Skin of body (tissue), 1 donor: ENCODE measurements at regions not wholly inside any gene's neighbourhood (a gene's known extent, or its start where the extent isn't known, plus 50 kb on each side); places are given as distances from the start of the nearest gene placed in this dataset.

Experiments used
- DNase-seq: peaks from one replicate; lab custom pipeline; 2025; lab: John Stamatoyannopoulos, UW

DNA sequence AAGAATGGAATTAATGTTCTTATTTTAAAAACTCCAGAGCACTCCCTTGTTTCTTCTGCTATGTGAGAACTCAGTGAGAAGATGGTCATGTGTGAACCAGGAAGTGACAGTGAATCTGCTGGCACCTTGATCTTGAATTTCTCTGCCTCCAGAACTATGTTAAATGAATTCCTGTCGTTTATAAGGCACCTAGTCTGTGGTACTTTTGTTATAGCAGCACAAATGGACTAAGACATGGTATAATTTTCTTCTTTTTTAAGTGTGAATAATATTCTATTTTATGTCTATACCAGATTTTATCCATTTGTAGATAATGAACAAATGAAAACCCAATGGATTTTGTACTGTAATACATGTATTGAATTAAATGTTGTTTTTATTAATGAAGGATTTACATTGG lies 601.9 kb upstream of the REG3G start:
- no peak for DNase-seq

GRCh38 chr2:78427170-78427569 lies 598.3 kb upstream of the REG3G start:
- no peak for DNase-seq

DNA sequence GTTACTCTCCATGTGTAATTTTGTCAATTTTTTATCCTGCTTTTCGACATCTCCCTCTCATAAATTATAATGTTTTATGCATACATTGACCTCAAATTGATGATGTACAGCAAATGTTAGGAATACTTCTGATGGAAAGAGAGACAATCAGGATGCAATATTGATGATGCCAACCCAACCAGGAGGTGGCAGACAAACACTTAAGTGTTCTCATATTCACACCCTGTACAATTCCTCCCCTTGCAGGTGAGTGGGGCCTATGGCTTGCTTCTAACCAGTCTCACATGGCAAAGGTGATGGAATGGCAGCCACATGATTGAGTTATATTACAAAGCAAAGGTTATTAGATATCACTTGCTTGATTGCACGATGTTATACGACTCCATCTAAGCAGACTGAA lies 594.3 kb upstream of the REG3G start:
- DNase-seq, result no peak

- no peak for DNase-seq
Observed at GRCh38 chr2:78439122-78439521, 586.4 kb upstream of the REG3G start.

DNA sequence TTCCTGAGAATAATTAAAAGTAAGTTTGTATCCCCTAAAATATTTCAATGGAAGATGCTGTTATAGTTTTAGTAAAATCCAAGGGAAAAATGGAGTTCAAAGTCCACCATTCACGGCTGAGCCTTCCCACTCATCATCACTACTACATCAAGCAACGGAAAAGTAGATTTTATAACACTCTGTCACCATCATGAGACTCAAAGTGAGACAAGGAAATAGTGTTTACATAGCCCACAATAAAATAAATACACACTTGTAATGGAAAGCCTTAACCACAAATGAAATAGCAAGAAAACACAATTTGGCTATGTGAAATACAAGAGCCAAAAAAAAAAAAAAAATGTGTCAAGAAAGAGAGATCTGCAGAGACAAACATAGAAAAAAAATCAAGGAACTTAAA lies 569.9 kb upstream of the REG3G start:
- no peak for DNase-seq

DNA sequence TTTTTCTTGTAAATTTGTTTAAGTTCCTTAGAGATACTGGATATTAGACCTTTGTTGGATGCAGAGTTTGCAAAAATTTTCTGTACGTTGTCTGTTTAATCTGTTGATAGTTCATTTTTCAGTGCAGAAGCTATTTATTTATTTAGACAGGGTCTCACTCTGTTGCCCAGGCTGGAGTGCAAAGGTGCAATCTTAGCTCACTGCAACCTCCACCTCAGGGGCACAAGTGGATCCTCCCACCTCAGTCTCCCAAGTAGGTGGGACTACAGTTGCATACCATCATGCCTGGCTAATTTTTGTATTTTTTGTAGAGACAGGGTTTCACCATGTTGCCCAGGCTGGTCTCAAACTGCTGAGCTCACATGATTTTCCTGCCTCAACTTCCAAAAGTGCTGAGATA lies 568.2 kb upstream of the REG3G start:
- no peak for DNase-seq

GRCh38 chr2:78465707-78466106 lies 559.8 kb upstream of the REG3G start:
- no peak for DNase-seq

DNA sequence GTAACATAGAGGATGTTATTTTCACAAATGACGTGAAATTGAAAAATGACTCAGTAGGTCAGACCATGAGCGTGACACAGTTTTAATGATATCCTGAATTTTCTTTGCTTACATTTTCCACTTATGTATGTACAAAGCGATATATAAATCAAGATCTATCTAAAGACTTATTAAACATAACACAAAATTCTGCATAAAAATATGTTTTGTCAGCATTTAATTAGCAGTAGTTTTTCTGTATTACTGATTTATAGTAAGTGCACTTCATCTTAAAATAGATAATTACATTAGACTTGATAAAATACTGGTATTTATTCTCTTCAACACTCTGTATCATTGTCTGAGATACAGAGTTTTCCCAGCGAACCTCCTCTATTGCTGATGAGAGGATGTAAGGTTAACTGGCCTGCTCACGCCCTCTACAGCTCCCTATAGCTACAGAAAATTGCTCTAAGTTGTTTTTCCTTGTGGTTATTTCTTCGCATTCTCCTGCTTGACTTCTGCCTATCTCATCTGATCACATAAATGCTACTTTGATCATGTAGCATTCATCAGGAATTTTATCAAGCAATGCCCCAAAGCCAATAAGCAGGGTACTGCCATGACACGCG lies 548.8 kb upstream of the REG3G start:
- no peak for DNase-seq

DNA sequence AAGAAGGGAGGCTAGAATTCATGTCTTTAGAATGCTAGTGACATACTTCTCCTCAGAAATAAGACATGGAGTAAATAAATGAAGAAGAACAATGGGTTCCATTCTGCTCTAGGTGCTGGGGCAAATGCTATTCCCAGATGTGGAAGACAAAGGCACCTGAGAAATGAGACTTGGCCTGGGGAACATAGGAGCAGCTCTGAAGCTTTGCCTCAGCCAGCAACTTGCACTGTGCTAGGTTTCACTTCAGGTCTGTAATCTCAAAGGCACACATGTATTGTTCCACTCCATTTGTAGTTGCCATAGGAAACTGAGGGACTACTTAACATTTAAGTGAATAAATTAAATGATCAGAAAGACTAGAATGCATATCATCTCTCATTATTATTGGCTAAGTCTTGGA lies 538.9 kb upstream of the REG3G start:
- no peak for DNase-seq

DNA sequence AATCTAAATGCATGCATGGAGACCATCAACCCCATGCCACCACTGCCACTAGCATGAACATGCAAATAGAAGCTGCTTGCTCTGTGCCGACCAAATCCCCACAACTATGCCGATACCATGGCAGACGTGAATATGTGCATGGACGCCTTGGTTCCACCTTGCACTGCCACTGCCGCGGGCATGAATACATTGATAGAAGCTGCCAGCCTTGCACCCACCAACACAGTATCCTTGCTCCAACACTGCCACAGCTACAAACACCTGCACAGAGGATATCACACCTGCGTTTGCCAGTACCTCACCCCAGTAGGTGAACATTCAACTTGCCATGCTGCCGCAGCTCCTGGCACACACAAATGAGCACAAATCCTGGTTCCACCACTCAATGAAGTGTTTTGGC lies 527.4 kb upstream of the REG3G start:
- no peak for DNase-seq

DNA sequence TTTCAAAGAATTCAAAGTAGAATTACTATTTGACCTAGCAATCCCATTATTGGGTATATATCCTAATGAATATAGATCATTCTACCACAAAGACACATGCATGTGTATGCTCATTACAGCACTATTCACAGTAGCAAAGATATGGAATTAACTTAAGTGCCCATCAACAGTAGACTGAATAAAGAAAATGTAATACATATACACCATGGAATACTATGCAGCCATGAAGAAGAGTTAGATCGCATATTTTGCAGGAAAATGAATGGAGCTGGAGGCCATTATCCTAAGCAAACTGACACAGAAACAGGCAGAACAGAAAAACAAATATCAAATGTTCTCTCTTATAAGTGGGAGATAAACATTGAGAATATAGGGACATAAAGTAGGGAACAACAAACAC lies 519.2 kb upstream of the REG3G start:
- DNase-seq, result no peak

- no peak for DNase-seq
Observed at GRCh38 chr2:78521938-78522337, 503.6 kb upstream of the REG3G start.

DNA sequence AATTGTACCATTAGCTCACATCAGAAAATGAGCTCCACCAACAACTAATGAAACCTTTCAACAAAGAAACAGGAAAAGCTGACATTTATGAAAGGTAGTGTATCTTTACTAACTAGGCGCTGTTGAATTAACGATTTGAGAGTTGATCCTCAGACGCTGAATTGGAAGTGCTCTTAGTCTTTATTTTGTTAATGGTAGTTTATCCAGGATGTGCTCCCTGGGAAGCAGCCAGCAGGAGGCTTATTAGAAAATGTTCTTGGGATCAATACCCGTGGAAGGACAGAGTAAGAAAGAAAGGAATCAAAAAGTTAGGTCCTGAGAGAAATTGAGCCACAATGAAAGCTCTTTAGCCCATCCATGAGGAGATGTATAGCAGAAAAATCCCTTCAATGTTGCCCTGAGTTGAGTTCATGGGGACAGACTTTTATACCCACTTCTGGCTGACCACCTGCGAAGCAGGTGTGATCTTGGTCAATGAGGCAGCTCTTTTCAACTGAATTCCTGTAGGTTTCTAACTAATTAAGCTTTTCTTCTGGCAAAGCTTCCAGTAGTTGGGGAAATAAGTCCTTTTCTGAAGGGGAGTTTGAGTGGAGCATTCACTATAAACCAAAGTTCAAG lies 492.6 kb upstream of the REG3G start:
- no peak for DNase-seq

DNA sequence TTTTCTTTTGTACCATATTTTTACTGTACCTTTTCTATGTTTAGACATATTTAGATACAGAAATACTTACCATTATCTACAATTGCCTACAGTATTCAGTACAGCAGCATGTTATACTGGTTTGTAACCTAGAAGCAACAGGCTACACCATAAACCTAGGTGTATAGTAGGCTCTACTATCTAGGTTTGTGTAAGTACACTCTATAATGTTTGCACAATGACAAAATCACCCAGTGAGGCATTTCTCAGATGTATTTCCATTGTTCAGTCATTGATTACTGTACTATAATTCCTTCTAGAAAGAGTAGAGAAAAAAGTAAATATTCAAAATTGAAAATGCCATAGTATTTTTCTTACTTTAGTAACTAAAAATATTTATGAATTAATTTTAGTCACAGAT lies 490.1 kb upstream of the REG3G start:
- DNase-seq, result no peak

GRCh38 chr2:78538322-78538721 lies 487.2 kb upstream of the REG3G start:
- no peak for DNase-seq

- no peak for DNase-seq
Observed at GRCh38 chr2:78540255-78540654, 485.2 kb upstream of the REG3G start.

- no peak for DNase-seq
Observed at GRCh38 chr2:78541088-78541450, 484.4 kb upstream of the REG3G start.

DNA sequence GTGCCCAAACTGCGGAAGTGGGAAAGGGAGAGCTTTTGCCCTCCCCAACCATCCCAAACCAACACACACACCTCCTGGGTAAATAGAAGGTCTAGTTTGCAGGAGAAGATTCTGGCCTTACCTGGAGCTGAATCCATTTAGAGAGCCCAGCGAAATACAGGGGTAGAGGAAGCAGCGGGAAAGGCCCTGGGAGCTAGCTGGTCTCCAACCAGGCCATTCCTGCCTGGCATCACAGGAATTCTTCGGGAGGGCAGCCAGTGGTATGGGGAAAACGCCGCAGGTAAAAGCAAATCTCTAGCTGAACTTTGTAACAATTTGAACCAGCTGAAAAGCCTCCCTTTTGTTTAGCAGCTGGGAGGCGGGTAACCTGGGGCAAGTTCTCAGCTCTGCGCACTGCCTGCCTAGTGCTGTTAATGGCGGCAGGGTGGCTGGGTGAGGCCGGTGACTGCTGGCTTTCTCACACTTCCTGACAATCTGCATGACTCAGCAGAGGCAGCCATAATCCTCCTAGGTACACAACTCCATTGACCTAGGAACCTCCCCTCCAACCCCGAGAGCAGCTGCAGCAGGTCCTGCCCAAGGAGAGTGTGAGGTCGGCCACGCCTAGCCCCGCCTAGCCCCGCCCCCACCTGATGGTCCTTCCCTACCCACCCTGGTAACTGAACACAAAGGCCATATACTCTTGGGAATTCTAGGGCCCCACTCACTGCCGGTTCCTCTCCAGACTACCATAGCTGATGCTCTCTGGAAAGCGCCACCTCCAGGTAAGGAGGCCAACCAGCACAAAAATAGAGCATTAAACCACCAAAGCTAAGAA lies 483.8 kb upstream of the REG3G start:
- DNase-seq, result no peak

DNA sequence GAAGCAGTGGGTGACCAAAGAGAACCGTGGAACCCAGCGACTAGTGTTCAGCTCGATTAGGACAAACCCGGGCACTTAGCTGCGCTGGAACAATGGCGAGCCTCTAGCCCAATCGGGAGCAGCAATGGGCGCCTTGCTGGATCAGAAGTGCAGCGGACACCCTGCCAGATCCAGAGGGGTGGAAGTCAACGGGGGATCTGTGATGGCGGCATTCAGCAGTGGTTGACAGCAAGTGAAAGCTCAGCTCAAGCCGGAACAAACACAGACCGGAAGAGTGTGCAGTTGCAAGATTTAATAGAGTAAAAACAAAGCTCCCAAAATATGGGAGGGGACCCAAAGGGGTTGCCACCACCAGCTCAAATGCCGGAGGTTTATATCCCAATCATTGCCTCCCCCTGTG lies 478.7 kb upstream of the REG3G start:
- no peak for DNase-seq

GRCh38 chr2:78549766-78550165 lies 475.7 kb upstream of the REG3G start:
- peak; percentile 3 for DNase-seq

GRCh38 chr2:78553866-78554647 lies 471.4 kb upstream of the REG3G start:
- DNase-seq, result no peak

GRCh38 chr2:78561876-78562275 lies 463.6 kb upstream of the REG3G start:
- peak; percentile 69 for DNase-seq
